ENCODE measurements at regions not wholly inside any gene's neighbourhood (a gene's known extent, or its start where the extent isn't known, plus 50 kb on each side); places are given as distances from the start of the nearest gene placed in this dataset.
"Not testable (repeated sequence)": the region's sequence is repeated elsewhere in the genome, so short reads cannot be mapped to it uniquely, and the experiment has no call there.

DNA sequence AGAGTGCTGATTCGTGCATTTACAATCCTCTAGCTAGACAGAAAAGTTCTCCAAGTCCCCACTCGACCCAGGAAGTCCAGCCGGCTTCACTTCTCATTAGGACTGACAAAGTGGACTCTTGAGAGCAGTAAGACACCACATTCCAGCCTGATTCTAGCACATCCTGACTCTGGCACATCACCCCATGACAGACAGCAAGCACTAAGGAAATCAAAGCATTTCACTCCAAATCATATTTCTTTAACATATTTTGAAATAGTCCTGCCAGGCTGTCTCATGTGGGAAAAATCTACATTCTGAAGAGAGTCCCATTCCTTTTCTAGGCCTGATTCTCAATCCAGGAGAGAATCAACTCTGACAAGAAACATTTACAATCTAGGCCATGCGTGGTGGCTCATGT lies 478.5 kb upstream of the AMELY start:
- DNase-seq, result no peak

DNA sequence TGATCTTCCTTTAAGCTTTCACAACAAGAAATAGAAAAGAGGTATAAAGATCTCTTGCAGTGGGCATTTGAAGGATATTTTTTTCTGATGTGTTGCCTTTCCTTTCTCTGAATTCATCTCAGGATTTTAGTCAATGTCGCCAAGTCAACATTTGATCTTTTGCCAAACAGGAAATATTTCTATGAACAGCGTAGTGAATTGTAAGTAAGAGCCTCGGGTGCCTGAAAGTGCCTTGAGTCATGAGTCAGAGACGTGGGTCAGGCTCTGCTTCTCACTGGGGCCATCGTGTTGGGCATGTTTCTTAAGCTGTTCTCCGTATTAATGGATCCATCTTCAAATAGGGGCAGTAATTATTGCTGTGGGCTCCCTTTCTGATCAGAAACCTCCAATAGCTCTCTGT lies 471.4 kb upstream of the AMELY start:
- no peak for DNase-seq

DNA sequence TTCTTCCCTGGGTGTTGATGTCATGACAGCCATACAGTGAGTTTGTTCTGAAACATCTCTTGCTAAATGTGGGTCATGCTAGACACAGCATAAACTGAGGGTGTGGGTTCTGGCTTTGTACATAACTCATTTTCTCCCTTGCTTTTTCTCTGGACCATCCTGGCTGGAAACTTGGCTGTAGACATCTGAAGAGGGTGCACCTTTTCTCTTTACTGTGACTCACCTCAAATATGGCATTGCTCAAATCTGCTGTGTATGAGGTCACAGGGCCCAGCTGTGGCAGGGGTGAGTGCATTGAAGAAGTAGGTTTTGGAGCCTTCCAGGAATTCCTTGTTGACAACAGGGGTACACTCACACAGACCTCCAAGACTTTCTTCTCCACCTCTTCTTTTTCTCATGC lies 465.5 kb upstream of the AMELY start:
- DNase-seq, result no peak

DNA sequence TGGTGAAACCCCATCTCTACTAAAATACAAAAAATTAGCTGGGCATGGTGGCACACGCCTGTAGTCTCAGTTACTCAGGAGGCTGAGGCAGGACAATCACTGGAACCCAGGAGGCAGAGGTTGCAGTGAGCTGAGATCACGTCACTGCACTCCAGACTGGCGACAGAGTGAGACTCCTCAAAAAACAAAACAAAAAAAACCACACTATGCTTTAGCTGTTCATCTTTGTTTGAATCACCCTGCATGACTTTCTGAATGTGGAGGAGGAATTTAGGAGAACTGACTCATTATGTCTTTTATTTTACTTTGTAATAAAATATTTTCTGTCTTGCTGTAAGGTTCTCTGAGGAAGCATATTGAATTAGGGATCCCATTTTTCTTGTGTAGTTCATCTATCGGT lies 462.9 kb upstream of the AMELY start:
- DNase-seq, result not testable (repeated sequence)

DNA sequence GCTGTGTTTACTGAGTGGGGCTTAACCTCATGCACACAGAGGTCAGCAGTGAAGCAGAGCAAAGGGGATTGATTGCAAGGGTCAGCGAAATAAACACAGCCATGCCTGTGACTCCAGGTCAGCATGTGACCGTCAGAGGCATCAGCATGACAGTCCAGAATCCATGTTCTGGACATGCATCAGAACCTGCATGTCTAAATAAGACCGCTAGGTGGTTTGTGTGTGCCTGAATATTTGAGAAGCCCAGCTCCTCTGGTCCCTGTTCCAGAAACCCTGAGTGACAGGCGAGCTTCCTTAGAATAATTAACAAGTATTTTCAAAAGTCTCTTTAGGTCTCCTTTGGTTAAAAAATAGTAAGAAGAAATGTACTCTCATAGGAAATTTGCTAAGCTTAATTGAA lies 460.4 kb upstream of the AMELY start:
- DNase-seq, result not testable (repeated sequence)

DNA sequence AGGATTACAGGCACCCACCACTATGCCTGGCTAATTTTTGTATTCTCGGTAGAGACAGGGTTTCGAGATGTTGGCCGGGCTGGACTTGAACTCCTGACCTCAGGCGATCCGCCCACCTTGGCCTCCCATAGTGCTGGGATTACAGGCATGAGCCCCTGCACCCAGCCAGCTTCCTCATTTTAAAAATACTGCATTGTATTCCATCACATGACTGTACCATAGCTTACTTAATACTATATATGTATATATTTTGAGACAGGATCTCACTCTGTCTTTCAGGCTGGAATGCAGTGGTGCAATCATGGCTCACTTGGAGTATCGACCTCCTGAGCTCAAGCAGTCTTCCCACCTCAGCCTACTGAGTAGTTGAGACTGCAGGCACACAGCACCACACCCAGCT lies 459.5 kb upstream of the AMELY start:
- not testable (repeated sequence) for DNase-seq

DNA sequence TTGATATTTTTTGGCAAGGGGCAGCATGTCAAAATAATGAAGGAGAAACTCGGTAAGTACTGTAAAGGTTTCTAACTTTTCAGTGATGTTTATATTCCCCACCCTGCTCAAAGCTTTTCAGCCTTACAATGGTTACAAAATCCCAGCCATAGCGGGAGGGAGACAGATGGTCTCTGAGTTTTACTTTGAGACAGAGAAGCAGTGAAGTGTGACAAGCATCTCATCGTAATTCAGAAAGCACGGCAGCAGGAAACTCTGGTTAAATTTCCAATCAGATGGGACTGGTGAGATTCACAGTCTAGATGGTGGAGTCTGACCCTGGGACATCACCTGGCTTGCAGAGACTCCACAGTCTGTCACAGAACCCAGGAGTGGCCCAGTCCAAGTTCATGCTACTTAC lies 448.0 kb upstream of the AMELY start:
- DNase-seq, result peak; percentile 68

DNA sequence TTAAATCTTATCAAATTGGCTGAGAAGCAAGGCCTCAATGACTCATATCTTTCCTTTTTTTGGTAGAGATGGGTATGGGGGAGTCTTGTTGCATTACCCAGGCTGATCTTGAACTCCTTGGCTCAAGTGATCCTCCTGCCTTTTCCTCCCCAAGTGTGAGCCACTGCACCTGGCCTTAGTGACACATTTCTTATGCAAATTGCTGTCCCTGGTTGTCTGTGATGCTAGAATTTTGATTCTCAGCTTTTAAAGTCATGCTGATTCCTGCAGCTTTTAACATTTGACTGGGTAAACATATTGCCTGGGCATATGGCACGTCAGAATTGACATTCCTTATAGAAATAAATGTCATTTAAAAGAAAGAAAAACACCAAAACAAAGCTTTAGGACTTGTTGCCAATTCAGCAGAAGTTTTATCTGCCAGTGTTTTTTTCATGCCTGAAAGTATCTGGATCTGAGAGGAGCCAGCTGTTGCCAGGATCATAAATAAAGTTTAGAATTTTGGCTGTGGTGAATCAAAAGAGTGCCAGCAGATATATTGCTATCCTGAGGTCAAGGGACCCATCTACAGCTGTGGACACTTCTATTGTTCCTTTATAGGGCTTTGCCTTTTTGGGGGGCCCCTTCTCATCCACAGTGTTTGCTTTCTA lies 446.7 kb upstream of the AMELY start:
- DNase-seq, result no peak

DNA sequence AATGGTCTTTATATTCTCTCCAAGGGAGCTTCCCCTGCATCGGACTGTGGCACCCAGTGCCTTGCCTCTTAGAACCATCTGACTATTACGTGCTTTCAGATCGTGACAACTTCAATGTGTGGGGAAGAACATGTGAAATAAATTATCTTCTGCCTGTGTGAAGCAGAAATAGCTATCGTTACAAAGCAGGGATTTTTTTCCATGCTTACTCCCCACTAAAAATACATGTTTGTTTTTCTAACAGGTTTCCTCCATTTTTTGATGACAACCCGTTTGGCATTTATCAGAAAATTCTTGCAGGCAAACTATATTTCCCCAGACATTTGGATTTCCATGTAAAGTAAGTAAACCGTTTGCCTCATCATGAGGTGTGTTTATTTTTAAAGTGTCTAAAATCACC lies 444.3 kb upstream of the AMELY start:
- not testable (repeated sequence) for DNase-seq

DNA sequence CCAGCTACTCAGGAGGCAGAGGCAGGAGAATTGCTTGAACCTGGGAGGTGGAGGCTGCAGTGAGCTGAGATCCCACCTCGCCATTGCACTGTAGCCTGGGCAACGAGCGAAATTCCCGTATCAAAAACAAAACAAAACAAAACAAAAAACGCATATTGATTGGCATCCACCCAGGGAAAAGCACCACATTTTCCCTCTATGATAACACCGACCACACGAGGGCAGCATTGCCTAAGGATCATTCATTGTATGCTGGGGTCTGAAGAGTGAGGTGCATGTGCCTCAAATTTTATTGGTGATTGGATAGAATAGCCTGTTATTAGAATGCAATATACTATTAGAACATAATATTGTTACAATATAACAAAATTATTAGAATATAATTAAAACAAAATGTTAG lies 433.1 kb upstream of the AMELY start:
- DNase-seq, result peak; percentile 61

DNA sequence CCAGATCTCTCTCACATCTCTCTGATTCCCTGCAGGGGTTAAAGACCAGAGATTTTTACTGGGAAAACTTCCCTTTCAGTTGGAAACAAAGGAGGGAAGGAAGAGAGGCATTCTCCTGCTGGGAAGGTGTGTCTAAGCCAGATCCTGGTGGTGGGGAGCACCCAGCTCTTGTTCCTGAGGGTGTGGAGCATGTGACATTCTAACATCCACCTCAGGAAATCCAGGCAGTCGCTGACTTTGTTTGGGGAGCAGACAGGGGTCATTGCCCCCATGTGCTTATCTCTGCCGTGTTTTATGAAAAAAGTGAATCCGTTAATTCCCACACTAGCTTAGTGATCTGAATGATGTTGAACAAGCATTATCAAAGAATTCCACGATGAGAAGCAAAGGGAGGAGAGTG lies 431.7 kb upstream of the AMELY start:
- no peak for DNase-seq

DNA sequence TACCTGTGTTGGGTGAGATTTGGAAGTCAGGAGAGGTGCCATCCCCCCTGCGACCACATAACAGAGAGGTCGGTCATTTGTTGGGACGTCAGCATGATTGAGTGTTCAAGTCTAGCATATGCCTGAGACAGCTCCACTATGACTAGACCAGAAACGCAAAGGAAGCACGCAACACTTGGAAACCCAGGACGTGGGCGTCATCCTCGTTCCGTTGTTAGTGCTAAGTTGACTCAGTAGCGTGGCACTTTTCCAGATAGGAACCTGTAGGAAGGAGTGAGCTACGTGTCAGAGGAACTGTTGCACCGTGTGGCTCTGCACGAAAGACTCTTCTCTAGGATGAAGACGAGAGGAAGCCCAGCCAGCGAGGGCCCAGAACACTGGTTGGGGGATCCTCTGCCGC lies 431.2 kb upstream of the AMELY start:
- not testable (repeated sequence) for DNase-seq

DNA sequence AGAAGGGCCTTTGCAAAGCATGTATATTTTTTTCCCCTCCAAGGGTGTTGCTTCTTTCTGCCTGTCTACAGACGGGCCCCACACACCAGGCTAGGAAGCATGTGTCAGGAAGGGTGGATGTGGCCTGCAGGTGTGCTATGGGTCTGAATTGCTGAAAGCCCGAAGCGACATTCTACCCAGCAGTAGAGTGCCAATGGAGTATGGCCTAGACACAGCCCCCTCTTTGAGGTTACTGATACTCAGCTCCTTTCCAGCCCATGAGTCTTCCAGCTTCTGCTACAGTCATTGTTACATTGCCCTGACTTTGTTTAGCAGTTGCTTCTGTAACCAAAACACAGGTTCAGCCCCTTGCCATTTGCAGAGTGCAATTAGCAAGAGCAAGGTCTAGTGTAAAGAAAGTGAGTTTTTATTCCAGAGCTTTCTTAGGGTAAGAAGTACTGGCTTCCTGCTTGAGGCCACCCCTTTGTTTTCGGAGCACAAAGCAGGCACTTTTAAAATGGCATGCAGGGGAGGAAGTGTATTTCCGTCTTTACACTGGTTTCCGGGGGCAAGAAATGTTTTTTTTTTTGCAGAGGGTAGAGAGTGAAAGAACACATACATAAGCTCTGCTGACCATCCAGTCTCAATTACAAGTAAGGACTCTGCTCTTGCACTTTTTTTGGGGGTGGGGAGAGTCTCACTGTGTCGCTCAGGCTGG lies 428.0 kb upstream of the AMELY start:
- no peak for DNase-seq

DNA sequence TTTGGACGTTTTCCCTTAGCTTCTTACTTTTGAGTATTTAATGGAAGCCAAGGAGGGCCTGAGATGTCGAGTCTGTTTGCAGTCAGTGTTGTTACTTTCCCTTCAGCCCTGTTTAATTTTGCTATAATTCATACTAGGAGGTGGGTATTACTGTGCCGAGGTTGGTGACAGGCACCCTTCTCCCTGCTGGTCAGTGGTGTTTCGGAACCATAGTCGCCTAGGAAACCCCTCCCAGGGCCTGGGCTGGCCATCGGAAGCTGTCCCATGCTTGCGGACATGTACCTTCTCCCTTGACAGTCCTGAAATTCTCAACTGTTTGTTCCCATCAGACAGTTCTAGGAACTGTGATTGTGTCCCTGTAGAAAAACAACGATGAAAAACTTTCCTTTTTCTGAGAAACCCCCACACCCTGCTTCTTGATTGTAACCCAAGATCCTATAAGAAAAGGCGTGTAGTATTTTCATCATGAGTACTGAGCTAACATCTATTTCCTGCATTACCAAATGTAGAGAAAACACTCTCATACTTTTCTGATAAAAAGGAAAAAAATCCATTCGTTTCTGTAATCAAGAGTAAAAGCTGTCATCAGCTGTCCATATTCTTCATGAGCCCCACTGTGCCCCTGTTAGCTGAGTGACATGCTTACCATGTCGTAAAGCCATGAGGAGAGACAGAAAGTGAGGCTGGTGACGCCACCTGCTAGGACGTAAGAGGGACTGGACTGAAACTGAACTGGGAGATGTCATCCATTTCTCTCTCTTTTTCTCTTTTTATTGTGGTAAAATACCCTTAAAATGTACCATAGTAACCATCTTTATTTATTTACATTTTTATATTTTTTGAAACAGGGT lies 424.7 kb upstream of the AMELY start:
- DNase-seq, result no peak

DNA sequence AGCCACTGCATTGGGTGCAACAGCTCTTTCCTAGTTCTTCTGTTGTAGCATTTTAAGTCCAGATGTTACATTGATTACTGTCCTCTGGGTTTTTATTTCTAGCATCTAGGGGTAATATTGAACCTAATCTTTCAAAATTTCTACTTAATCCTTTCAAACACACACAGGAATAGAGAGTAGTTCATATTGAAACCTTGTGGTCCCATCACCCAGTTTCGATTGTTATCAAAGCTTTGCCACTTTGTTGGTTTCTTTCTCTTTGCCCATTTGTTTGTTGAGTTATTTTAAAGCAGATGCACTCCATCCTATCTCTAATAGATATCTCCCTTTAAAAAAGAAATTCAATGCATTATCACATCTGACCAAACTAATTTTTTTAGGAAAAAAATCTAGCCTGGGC lies 422.9 kb upstream of the AMELY start:
- no peak for DNase-seq

DNA sequence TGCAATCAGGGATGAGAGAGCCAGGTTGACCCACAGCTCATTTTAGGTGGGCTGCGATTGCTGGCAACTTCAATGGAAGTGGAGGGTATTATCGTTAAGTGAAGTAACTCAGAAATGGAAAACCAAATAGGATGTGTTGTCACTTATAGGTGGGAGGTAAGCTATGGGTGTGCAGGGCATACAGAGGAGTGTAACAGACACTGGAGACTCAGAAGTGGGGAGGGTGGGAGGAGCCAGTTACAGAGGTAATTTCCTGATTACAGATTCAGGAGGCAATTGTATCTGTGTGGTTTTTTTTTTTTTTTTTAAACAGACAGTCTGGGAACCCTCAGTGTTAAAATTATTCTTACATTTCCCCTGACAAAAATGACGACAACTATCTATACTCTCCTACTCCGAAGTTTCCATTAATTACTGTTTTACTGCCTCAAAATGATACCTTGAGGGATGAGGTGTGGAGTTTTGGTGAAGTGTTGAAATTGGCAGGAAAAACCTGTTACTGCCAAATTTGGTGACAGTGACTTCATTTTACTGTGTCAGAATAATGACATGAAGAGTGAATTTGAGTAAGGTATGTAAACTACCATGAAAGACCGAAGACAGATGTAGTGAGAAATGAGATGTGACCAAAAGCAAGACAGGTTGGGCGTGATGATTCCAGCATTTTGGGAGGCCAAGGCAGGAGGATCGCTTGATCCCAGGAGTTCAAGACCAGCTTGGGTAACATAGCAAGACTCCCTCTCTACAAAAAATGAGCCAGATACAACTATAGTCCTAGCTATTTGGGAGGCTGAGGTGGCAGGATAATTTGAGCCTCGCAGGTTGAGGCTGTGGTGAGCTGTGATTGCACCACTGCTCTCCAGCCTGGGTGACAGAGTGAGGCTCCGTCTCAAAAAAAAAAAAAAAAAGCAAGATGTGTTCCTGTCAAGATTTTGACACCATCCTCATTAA lies 415.0 kb upstream of the AMELY start:
- DNase-seq, result no peak

DNA sequence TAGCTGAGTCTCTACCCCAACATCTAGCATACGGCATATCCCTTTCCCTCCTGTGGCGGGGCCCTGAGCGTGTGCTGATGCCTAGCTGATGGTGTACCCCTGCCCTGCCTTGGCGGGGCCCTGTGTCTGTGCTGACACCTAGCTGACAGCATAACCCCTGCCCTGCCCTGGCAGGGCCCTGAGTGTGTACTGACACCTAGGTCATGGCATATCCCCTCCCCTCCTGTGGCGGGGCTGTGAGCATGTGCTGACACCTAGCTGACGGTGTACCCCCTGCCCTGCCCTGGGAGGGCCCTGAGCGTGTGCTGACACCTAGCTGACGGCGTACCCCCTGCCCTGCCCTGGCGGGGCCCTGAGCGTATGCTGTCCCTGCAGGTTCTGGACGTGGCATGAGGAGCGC lies 414.0 kb upstream of the AMELY start:
- no peak for DNase-seq

DNA sequence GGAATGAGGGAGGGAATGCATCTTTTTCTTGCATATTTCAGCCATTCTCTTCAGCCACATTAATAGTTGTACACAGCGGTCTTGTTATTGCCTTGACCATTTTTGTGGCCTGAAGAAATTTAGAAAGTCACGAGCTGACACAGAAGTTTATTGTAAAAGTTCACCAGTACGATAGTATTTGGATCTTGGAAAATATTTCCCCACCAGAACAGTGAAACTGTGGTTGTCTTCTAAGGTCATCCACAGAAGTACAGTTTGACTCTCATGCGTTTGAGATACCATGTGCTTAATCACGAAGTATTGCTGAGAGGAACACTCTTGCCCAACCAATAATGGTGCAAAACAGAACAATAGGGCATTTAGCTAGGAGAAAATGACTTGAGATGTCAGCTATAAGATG lies 409.2 kb upstream of the AMELY start:
- no peak for DNase-seq

DNA sequence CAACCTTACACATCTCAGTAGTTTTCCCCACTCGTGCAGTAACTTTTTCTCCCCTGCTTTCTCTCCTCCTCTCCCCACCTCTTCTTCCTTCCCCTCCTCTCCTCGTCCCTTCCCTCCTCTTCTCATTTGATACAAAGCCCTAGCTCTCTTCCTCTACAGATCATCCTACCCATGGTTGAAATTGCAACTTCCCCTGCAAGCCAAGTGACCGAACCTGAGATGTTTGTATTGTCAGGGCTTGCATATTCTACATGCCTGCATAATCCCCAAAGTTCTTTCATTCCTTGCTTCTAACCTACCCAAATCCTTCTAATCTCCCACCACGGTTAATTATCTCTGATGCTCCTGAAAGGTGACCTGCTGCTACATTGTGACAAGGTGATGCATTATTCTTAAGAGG lies 408.6 kb upstream of the AMELY start:
- DNase-seq, result not testable (repeated sequence)

DNA sequence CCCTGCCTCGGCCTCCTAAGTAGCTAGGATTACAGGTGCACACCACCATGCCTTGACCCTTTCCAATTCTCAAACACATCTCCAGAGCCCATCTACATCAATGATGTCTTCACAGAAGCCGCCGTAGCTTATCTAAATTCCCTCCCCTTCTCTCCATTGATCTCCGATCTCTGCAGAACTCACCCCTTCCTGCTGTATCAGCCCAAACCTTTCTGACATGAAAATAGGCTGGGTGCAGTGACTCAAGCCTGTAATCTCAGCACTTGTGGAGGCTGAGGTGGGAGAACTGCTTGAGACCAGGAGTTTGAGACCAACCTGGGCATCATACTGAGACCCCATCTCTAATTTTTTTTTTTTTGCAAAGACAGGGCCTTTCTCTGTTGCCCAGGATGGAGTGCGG lies 406.6 kb upstream of the AMELY start:
- no peak for DNase-seq

DNA sequence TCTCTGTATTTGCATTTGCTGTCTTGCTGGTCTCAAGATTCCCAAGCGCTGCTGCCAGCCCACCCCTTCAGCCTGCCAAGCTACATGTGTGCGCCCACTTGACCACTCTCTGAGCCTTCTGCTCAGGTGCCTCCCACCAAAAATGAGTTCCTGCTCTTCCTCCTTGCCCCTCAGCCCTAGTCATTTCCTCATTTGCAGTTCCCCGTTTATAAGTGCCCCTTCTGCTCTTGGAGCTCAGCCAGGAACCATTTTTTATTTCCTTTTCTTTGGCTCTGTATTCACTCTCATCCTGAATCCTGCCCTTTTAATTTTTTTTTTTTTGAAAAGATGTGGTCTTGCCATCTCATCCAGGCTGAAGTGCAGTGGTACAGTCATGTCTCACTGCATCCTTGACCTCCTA lies 406.0 kb upstream of the AMELY start:
- no peak for DNase-seq

DNA sequence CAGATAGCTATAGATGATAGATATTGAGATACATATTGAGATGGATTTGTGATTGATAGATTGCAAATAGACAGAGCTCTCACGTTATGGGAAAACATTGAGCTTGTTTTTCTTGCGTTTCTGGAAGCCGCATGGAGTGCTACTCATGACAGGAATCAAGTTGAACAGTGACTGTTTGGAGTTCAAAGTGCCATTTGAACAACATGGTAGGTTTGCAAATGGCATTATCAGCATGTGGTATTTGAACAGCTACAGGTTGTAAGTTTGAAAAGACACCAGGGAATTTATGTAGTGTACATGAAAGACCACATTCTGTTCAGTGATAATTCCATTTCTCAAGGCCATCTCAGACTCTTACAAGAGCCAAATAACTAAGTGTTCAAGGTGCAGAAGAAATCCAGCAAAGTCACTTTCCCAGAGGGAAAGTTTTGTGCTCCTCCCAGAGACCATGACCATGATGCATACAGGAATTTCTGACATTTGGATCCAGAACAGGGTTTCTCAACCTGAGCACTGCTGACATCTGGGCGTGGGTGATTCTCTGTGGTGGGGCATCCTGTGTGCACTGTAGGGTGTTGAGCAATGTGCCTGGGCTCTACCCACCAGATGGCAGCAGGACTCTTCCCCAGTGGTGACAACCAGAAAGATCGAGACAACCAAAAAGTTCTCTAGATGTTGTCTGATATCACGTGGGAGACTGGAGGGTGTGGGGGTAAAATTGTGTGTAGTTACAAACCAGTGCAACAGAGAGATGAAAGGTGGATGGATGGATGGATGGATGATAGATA lies 399.1 kb upstream of the AMELY start:
- DNase-seq, result no peak
